Fibroblast of peridontal ligament (primary cell): ENCODE measurements at regions not wholly inside any gene's neighbourhood (a gene's known extent, or its start where the extent isn't known, plus 50 kb on each side); places are given as distances from the start of the nearest gene placed in this dataset.

Experiments
- DNase-seq: peaks from one replicate; pipeline ENCODE4 v3.0.0-alpha.2; 2010; ENCODE audit errors: extremely low read depth

DNA sequence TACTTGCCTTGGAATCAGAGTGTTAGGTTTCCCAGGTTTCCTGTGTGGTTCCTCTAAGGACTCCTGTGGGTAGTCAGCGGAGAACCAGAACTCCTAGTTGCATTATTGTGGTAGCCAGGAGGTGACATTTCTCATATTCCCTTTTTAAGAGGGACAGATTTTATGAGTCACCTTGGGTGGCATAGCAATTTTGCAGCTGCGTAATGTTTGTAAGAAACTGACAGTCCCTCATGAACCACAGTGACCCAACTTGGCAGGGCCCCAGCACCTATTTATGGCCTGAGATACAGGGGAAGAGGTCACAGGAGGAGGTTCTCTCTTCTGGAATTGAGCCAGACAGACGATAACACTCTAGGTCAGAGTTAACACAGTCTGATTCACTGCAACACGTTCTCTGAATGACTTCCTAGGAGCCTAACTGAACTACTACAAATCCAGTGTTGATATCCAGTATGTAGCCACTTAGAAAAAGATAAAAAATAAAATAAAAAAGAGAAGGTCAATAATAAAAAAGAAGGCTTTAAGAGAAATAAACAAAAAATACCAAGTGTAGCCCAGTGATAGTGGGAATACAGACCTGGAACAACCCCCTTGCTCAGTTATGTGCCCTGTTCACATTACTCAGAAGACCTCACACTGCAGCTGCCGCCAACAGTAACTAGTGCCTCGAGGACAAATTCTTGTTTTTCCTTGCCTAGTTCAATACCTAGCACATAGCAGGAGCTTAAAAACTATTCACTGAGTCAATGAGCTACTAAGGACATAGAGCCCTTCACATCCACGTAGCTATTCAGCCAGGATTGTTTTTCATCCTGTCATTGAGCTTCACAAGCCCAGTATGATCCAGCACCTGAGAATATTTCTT lies 50.7 kb upstream of the VLDLR start:
- peak; percentile 15 for DNase-seq
